Sigmoid colon (tissue), 4 donors: ENCODE measurements at regions not wholly inside any gene's neighbourhood (a gene's known extent, or its start where the extent isn't known, plus 50 kb on each side); places are given as distances from the start of the nearest gene placed in this dataset.

Source experiments
- CTCF ChIP-seq, 4 experiments: fragments of 450-650 bp in 3 of 4; fragments of 200-600 bp in 1 of 4; IDR thresholded peaks; one replicate each; pipeline ENCODE4 v1.5.1; 2016 to 2019; ENCODE audit warnings: antibody characterized with exemption in 4 of 4, mild to moderate bottlenecking in 3 of 4, moderate library complexity in 2 of 4
- EP300 ChIP-seq, 4 donors: sonication (generic); formaldehyde crosslinking; IDR thresholded peaks; one replicate each; pipeline ENCODE4 v1.6.1; 2017; ENCODE audit warnings: antibody characterized with exemption in 4 of 4
- POLR2A ChIP-seq, 2 donors: fragments of 450-650 bp; IDR thresholded peaks; one replicate each; pipeline ENCODE4 v1.6.1; 2016; ENCODE audit warnings: antibody characterized with exemption in 2 of 2, mild to moderate bottlenecking in 2 of 2, moderate library complexity in 2 of 2
- POLR2AphosphoS5 ChIP-seq, 4 donors: sonication (generic); formaldehyde crosslinking; IDR thresholded peaks; one replicate each; pipeline ENCODE4 v1.6.1; 2017; ENCODE audit warnings: antibody characterized with exemption in 4 of 4

DNA sequence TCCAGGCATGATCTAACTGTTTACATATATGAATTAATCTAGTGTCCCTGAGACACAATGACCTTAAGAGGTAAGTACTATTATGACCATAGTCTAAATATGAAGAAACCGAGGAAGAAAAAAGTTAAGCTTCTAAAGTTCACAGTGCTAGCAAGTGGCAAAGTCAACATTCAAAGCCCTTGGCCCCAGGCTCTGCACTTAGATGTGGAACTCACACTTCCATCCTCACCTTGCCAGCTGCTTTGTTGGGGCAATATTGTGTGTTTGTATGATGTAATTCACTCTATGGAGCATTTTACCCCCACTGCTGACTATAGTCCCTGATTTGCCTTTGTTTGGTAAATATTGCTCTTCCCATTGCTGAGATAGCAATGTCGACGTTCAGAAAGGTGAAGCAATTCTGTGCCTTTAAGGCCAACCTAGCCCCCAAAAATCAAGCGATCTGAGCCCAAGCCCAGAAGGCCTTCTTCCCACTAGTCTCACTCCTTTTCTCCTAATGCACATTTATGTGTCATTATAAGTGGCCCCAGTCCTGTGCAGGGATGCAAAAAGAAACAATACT lies 487.6 kb upstream of the ZMIZ1 start:
- TF ChIP-seq CTCF (IDR thresholded peaks at IDR 0.05) (no peak), EP300 (IDR thresholded peaks at IDR 0.05) (no peak), POLR2A (IDR thresholded peaks at IDR 0.05) (no peak), POLR2AphosphoS5 (IDR thresholded peaks at IDR 0.05) (no peak)
